Stimulated activated naive CD4-positive, alpha-beta T cell (primary cell): ENCODE measurements at regions not wholly inside any gene's neighbourhood (a gene's known extent, or its start where the extent isn't known, plus 50 kb on each side); places are given as distances from the start of the nearest gene placed in this dataset.
A peak's percentile ranks its signal among the peaks of the same experiment; 100 is the strongest.
"Not testable (repeated sequence)": the region's sequence is repeated elsewhere in the genome, so short reads cannot be mapped to it uniquely, and the experiment has no call there.

Experiments
- DNase-seq, 6 experiments: peaks; one replicate each; lab custom pipeline; 2025; lab: John Stamatoyannopoulos, UW

DNA sequence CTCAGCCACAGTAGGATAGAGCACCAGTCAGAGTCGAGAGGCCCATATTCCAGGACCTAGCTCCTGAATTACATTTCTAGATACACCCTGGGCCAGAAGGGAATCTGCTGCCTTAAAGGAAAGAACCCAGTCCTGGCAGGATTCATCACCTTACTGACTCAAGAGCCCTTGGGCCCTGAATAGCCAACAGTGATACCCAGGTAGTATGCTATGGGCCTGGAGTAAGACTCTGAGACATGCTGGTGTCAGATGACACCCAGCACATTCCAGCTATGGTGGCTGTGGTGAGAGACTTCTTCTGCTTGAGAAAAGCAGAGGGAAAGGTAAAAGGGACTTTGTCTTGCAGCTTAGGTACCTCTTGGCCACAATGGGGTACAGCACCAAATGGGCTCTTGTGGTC, 192.5 kb downstream of the MSX2 start:
- DNase-seq = not testable (repeated sequence)

DNA sequence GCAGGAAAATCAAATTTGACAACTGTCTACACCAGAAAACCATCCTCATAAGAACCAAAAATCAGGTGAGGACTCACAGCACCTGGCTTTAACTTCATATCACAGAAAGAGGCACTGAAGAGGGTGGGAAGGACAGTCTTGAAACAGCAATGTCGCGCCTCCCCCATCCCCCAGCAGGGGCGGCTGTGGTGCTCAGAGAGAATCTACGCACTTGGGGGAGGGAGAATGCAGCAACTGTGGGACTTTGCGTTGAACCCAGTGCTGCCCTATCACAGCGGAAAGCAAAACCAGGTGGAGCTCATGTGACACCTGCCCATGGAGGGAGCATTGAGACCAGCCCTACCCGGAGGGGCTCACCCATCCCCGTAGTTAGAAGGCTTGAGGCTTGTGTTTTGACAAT, 191.8 kb downstream of the MSX2 start:
- no peak for DNase-seq

DNA sequence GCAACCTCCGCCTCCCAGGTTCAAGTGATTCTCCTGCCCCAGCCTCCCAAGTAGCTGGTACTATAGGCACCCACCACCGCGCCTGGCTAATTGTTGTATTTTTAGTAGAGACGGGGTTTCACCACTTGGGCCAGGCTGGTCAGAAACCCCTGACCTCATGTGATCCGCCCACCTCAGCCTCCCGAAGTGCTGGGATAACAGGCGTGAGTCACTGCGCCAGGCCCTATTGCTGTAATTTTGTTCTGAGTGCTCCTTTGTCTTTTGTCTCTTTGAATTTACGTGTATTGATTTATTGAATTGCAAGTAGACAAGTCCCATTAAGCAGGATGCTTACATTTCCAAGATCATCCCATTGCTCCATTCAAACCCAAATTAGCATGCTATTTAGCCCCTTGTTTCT, 186.7 kb downstream of the MSX2 start:
- no peak for DNase-seq

DNA sequence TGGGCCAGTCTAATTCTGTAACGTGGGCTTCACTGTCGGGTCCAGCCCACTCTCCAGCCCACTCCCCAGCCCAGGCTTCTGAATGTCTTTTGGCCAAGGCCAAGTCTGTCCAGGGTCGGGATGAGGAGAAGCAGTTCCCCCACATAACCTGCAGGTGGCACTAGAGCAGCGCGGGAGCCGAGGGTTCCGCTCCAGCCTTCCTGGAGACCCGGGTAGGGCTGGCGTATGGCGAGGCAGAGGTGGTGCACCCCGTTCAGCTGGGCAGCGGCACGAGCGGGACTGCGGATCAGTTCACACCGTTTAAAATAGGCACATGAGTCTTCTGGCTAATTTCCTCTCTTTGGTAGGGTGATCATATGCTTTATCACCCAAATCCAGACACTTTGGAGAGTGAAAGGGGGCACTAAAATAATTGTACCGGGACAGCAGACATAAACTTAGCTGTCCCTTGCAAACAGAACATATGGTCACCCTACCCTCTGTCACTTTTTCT, 185.9 kb downstream of the MSX2 start:
- DNase-seq = peak in 5 of 6 experiments; percentile 2 to 13 (median 10)

DNA sequence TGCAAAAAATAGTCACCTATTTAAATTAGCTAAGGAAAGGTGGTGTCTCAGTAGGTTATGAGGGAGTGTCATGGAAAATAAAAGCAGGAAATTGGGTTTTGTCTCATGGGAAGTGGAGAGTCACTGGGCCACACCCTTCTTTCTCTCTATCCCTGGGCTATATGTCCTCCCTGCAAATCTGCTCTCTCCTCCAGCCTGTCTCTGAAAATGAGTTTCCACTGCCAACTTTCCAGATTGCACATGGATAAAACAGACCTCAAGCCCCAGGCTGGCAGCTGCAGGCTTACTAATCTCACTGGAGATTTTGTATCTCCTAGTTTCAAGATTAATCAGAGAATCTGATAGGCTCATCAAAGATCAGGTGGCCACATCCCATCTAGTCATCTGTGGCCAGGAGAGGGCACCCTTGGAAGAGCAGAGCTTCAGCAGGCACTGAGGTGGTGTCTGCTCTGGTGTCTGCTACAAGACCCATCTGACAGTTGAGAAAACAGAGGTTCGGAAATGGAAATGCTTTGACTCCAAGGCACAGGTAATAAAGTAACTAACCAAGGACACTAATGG, 178.9 kb downstream of the MSX2 start:
- no peak for DNase-seq

DNA sequence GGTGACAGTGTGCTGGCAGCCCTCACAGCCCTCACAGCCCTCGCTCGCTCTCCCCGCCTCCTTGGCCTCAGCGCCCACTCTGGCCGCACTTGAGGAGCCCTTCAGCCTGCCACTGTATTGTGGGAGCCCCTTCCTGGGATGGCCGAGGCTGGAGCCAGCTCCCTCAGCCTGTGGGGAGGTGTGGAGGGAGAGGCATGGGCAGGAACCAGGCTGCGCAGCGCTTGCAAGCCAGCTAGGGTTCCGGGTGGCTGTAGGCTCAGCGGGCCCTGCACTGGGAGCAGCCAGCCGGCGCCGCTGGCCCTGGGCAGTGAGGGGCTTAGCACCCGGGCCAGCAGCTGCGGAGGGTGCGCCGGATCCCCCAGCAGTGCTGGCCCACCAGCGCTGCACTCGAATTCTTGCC, 177.0 kb downstream of the MSX2 start:
- DNase-seq = no peak

DNA sequence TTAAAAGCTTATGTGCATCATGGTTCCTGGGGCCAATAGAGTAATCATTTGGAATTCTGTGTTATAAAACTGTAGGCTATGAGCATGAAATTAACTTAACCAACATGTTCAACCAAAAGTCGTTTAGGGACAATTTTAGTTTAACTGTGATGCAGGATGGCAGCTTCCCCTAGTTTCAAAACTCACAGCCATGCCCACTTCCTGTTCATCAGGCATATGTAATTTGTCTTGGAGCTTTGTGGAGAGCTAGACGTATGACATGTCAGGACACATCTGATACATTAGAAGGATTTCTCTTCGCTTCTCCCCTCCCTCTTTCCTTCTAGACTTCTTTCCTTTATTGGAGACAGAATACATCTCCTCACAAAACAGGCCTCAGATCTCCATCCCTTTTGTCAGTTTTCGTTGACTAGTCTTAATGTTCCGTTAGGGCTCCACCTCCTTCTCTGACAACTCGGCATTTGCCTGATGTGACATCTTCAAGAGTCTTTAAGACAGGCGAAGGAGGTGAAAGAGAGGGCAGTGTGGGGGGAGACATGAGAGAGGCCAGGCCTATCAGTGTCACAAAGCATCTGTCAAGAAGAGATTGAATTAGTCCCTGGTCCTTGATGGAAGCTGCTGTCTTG, 176.0 kb downstream of the MSX2 start:
- no peak for DNase-seq

DNA sequence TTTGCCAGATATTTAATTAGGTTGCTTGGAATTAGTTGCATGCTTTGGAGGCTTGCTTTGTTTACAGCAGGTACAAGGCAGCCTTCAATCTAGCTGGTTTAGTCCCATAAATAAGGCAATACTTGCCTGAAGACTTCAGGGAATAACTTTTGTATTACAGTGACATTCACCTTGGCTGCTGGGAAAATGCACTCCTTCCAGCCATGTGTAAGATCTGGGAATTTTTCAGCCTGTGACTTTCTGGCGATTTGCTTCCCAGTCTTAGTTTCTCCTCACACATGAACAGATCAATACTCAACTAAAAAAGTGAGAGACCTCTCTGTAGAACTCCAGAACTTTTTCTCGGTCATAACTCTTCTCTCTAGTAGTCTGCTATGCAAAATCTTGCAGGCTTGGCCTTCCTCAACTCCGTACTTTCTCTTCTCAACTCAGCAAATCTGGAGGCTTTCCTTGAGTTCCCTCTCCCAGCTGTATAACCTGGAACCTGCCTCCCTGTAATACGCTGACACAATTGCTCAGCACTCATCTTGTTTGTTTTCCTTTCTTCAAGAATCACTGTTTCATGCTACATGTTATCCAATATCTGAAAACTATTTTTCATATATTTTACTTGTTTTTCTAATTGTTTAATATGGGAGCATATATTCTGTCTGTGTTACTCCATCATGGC, 173.0 kb downstream of the MSX2 start:
- peak in 1 of 6 experiments; percentile 2 for DNase-seq

DNA sequence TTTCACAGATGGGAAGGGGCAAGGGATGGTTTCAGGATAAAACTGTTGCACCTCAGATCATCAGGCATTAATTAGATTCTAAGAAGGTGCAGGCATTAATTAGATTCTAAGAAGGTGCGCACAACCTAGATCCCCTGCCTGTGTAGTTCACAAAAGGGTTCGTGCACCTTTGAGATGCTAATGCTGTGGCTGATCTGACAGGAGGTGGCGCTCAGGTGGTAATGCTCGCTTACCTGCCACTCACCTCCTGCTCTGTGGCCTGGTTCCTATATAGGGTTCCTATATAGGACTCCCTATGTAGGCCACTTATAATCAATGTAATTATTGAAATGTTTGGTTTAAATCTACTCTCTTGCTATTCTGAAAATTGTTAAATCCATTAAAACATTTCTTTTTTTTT, 171.0 kb downstream of the MSX2 start:
- no peak for DNase-seq

DNA sequence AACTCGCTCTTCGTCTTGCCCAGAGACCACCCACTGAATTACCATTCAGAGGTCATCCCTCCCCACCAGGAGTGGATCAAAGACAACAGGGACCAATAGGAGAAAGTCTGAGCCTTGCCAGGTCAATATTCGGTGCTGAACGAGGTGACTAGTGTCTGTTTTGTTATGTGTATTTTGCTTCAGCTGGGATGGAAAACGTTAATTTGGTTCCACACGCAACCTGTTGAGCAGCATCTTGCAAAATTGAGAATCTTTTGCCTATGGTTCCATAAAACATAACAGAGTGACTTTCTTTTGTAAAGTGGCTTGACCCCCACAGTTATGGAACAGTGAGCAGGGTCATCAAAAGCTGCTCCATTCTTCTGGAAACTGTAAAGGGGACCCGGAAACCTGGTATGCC, 168.4 kb downstream of the MSX2 start:
- no peak for DNase-seq

DNA sequence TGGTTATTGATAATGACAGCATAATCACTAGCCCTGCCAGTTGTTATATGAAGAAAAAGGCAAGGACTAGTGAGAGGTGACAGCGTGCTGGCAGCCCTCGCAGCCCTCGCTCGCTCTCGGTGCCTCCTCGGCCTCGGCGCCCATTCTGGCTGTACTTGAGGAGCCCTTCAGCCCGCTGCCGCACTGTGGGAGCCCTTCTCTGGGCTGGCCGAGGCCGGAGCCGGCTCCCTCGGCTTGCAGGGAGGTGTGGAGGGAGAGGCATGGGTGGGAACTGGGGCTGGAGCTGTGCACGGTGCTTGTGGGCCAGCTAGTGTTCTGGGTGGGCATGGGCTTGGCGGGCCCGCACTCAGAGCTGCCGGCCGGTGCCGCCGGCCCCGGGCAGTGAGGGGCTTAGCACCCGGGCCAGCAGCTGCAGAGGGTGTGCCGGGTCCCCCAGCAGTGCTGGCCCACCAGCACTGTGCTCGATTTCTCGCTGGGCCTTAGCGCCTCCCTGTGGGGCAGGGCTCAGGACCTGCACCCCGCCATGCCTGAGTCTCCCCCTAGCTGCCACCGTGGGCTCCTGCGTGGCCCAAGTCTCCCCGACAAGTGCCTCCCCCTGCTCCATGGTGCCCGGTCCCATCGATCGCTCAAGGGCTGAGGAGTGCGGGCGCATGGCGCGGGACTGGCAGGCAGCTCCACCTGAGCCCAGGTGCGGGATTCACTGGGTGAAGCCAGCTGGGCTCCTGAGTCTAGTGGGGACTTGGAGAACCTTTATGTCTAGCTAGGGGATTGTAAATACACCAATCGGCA, 156.2 kb downstream of the MSX2 start:
- DNase-seq = not testable (repeated sequence)

DNA sequence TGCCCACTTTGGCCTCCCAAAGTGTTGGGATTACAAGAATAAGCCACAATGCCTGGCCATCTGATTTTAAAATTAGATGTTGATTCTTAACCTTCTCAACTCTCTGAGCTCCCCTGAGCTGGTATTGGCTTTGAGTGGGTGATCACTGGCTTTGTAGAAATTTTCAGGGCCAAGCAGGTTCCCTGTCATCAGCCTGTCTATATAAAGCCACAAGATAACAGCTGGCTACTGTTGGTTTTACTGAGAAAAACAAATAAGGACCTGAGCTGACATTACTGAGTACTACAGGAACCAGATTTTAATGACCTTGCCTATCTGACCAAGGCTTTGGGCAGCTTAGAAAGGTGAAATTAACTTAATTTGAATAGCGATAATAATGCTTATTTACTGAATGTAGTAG, 153.6 kb downstream of the MSX2 start:
- DNase-seq = no peak

DNA sequence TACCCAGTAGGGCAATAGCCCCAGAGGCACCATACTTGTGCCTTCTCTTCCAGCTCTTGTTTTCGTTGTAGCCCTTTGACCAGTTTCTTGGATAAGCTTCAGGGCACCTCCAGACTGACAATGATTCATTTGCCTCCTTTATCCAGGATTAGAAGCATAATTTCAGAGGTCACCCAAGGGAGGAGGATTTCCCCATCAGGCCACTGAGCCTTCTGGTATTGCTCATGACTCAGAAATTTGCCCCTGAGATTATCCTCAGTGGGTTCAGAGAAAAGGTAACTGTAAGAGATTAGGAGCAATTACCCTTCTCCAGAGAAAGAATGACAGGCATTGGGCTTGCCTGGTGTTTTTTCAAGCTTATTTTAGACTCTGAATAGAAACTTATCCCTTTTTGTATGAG, 147.9 kb downstream of the MSX2 start:
- DNase-seq = no peak

DNA sequence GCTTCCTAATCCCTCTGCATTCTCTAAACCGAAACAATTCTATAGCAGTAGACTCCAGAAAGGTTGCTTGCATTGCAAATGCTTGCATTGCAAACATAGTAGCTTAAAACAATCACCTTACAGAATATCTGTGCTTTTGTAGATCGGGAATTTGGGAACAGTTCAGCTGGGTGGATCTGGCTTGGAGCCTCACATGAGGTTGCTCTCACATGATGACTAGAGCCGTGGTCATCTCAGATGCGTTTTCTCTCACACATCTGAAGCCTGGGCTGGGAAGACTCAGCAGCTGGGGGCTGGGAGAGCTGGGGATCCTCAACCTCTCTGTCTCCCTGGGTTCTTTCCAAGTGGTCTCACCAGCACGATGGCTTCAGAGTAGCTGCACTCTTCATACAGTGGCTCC, 127.8 kb downstream of the MSX2 start:
- no peak for DNase-seq

DNA sequence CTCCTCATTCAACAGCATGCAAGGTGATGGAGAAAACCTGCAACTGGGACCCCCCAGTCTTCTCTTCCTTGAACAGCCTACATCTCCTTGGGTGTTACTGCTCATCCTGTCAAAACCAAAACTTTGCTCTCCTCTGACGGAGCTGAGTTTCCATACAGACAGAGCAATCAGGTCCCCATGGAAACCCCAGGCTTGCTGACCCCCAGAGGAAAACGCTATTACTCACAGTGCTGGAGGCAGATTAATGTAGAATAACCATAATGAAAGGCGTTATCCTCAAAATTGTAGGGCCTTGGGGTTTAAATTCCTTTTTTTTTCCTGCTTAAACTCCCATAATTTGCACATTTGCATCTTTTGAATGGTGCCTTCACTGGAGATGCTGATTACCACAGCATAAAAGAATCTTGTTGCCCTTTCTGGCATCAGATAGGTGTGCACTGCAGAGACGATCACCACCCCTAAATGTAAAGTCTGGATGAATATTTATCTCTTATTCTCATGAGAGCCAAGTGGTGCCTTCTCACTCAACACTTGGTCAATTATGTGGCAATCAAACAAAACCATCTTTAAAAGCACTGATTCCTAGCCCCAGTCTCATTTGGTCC, 126.3 kb downstream of the MSX2 start:
- DNase-seq = no peak

DNA sequence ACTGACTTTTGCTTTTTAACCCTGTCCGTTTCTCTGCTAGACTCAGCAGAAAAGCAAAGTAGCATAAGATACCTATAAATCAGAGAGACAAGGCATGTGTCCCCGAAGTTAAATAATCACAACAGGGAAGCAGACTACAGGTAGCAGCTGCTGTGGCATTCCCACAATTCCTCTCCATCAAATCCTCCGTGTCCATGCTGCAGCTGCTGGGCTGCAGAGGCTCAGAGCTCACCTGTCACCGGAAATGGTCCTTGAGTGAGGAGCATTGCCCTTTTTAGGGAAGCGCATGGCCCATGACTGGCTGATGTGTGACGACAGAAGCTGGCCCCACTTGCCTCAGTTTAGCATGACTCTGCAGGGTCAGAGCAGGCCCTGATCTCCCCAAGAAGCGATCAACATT, 125.0 kb downstream of the MSX2 start:
- DNase-seq = no peak

DNA sequence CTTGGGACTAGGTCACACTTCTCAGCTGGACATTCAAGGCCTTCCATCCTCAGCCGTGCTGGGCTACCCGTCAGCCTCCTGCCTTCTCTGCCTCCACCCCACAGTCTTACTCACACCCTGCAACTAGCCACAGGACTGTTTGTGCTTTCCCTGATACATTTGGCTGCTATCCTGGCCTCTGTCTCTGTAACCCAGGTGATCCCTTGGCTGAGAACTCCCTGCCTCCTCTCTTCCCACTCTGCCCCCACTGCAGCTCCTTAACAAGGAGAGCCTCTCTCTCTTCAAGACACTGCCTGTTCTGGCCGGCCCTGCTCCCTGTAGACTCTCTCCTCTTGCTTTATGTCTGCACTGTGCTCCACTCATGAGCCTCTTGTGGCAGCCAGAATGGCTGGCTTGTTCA, 120.6 kb downstream of the MSX2 start:
- DNase-seq = no peak

DNA sequence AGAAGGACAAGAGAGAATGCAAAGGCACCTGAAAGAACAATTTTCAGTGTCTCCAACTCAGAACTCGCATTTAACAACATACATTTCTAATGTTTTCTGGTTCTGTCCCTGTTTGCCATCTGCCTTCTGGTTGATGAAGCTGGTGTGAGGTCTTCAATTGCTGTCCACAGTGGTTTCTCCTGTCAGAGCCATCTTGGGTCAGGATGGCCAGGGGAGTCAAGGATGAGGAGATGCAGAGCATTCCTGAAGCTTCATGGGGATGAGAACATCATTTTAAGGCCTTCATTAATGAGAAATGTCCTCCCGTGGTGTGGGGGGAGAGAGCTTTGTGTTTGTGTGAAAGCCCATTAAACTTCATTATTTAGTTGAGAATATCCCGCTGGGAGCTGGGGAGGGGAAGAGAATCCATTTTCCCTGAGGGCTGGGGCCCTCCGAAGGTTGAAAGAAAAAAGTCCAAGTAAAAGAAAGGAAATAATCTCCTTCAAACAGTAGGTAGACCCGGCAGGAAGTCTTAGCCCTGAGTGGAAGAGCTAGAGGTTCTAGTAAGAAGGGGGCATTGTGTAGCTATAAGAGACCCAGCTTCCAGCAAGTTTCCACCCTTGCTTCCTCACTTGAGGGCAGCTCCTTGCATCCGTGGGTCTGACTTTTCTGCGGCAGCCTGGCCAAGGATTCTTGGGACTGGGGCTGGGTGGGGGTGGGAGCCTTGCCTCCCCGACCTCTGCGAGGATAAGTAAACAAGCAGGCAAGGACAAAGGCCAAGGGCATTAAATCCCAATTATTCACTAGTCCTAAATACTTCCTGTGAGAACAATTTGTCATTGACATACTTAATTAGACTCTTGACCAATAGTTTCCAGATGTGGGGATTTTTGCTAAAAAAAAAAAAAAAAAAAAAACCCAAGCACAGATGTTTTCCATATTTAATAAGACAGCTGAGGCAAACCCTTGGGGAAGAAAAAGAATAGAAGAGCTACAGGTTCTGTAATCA, 119.2 kb downstream of the MSX2 start:
- DNase-seq = no peak

DNA sequence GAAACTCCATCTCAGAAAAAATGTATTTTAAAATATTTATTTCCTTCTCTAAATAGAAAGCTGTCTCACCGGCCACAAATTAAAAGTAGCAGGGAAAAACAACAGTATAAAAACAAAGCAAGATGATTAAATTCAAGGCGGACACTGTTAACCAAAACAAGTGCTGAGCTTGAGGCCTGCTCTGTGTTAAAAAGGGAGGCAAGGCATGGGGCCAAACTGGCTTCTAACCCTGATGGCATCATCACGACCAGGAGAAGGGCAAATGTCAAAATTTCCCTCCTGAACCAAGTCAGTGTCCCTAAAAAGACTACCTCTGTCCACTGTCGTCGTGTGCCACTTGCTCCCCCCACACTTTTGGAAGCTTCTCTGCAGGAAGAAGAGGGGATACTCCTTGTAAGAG, 116.1 kb downstream of the MSX2 start:
- DNase-seq = no peak

DNA sequence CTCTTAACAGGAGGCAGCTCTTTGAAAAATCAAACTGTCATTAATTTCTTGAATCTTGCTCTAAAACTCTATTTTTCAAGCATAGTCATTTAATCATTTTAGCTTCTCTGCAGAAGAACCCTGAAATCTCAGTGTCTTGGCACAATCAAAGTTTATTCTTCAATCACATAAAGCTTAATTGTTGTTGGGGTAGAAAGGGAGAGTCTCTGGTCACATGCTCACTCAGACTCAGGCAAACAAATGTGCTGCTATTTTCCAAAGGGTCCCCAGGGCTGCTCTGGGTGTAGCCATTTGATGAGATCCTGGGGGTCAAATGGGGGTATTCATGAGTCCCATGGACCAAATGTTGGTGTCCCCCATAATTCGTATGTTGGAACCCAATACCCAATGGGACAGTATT, 114.8 kb downstream of the MSX2 start:
- no peak for DNase-seq
